GM18499 (cell line): ENCODE measurements at regions not wholly inside any gene's neighbourhood (a gene's known extent, or its start where the extent isn't known, plus 50 kb on each side); places are given as distances from the start of the nearest gene placed in this dataset.

Experiments used
- ATAC-seq: cut with Tn5 transposase; IDR thresholded peaks from one replicate; pipeline ENCODE4 v1.9.1; 2021; ENCODE audit warnings: moderate number of reproducible peaks; ENCODE audit not compliant: insufficient read depth, unreplicated experiment

GRCh38 chr13:70723732-70724131, 615.5 kb upstream of the KLHL1 start:
- ATAC-seq, result no peak

GRCh38 chr13:70720386-70720785, 612.1 kb upstream of the KLHL1 start:
- no peak for ATAC-seq

- ATAC-seq, result no peak
Measured at GRCh38 chr13:70714993-70715392, 606.7 kb upstream of the KLHL1 start.

GRCh38 chr13:70708775-70709174, 600.5 kb upstream of the KLHL1 start:
- no peak for ATAC-seq

GRCh38 chr13:70703755-70704154, 595.5 kb upstream of the KLHL1 start:
- ATAC-seq, result no peak

- no peak for ATAC-seq
Measured at GRCh38 chr13:70694996-70695715, 586.9 kb upstream of the KLHL1 start.

- ATAC-seq, result no peak
Measured at GRCh38 chr13:70668983-70669382, 560.7 kb upstream of the KLHL1 start.

GRCh38 chr13:70668293-70668692, 560.0 kb upstream of the KLHL1 start:
- ATAC-seq, result no peak

- ATAC-seq, result no peak
Measured at GRCh38 chr13:70666883-70667556, 558.8 kb upstream of the KLHL1 start.

- no peak for ATAC-seq
Measured at GRCh38 chr13:70662231-70662940, 554.1 kb upstream of the KLHL1 start.

- no peak for ATAC-seq
Measured at GRCh38 chr13:70644052-70644451, 535.8 kb upstream of the KLHL1 start.

GRCh38 chr13:70634893-70635292, 526.6 kb upstream of the KLHL1 start:
- ATAC-seq, result no peak

- ATAC-seq, result no peak
Measured at GRCh38 chr13:70630247-70630646, 522.0 kb upstream of the KLHL1 start.

- no peak for ATAC-seq
Measured at GRCh38 chr13:70623239-70623638, 515.0 kb upstream of the KLHL1 start.

GRCh38 chr13:70622796-70623195, 514.5 kb upstream of the KLHL1 start:
- ATAC-seq, result no peak

GRCh38 chr13:70619936-70620335, 511.7 kb upstream of the KLHL1 start:
- no peak for ATAC-seq

GRCh38 chr13:70616847-70617246, 508.6 kb upstream of the KLHL1 start:
- ATAC-seq, result no peak

GRCh38 chr13:70613295-70613694, 505.0 kb upstream of the KLHL1 start:
- ATAC-seq, result no peak

- no peak for ATAC-seq
Measured at GRCh38 chr13:70612881-70613280, 504.6 kb upstream of the KLHL1 start.

GRCh38 chr13:70604448-70604847, 496.2 kb upstream of the KLHL1 start:
- no peak for ATAC-seq

GRCh38 chr13:70593716-70594115, 485.5 kb upstream of the KLHL1 start:
- ATAC-seq, result no peak
